Gastroesophageal sphincter (tissue), 3 donors: ENCODE measurements at regions not wholly inside any gene's neighbourhood (a gene's known extent, or its start where the extent isn't known, plus 50 kb on each side); places are given as distances from the start of the nearest gene placed in this dataset.

Source experiments
- POLR2AphosphoS5 ChIP-seq: sonication (generic); formaldehyde crosslinking; IDR thresholded peaks from one replicate; pipeline ENCODE4 v1.6.1; 2017; ENCODE audit warnings: antibody characterized with exemption
- TF ChIP-seq, protein P1 (sequence below), 4 experiments: fragments of 200-600 bp in 2 of 4; fragments of 450-650 bp in 2 of 4; sonication (generic) in 1 of 4; IDR thresholded peaks; one replicate each; pipeline ENCODE4 v1.5.1; 2017 to 2019; ENCODE audit warnings: antibody characterized with exemption in 4 of 4, mild to moderate bottlenecking in 2 of 4, moderate library complexity in 2 of 4

- TF ChIP-seq, protein P1, sequence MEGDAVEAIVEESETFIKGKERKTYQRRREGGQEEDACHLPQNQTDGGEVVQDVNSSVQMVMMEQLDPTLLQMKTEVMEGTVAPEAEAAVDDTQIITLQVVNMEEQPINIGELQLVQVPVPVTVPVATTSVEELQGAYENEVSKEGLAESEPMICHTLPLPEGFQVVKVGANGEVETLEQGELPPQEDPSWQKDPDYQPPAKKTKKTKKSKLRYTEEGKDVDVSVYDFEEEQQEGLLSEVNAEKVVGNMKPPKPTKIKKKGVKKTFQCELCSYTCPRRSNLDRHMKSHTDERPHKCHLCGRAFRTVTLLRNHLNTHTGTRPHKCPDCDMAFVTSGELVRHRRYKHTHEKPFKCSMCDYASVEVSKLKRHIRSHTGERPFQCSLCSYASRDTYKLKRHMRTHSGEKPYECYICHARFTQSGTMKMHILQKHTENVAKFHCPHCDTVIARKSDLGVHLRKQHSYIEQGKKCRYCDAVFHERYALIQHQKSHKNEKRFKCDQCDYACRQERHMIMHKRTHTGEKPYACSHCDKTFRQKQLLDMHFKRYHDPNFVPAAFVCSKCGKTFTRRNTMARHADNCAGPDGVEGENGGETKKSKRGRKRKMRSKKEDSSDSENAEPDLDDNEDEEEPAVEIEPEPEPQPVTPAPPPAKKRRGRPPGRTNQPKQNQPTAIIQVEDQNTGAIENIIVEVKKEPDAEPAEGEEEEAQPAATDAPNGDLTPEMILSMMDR (IDR thresholded peaks at IDR 0.05) = no peak
- TF ChIP-seq POLR2AphosphoS5 = no peak
Measured at GRCh38 chr10:123526356-123527064, 139.6 kb upstream of the GPR26 start.
